ENCODE measurements at regions not wholly inside any gene's neighbourhood (a gene's known extent, or its start where the extent isn't known, plus 50 kb on each side); places are given as distances from the start of the nearest gene placed in this dataset.

- TF ChIP-seq, protein P1, sequence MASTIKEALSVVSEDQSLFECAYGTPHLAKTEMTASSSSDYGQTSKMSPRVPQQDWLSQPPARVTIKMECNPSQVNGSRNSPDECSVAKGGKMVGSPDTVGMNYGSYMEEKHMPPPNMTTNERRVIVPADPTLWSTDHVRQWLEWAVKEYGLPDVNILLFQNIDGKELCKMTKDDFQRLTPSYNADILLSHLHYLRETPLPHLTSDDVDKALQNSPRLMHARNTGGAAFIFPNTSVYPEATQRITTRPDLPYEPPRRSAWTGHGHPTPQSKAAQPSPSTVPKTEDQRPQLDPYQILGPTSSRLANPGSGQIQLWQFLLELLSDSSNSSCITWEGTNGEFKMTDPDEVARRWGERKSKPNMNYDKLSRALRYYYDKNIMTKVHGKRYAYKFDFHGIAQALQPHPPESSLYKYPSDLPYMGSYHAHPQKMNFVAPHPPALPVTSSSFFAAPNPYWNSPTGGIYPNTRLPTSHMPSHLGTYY (CRISPR knock-in tag; IDR thresholded peaks at IDR 0.05): no peak
- TF ChIP-seq IRF1 (CRISPR knock-in tag; IDR thresholded peaks at IDR 0.05): no peak
- TF ChIP-seq SMAD3 (CRISPR knock-in tag; IDR thresholded peaks at IDR 0.05; ENCODE audit: borderline replicate concordance): no peak
- TF ChIP-seq RORB (CRISPR knock-in tag; IDR thresholded peaks at IDR 0.05): no peak
- TF ChIP-seq, protein P2, sequence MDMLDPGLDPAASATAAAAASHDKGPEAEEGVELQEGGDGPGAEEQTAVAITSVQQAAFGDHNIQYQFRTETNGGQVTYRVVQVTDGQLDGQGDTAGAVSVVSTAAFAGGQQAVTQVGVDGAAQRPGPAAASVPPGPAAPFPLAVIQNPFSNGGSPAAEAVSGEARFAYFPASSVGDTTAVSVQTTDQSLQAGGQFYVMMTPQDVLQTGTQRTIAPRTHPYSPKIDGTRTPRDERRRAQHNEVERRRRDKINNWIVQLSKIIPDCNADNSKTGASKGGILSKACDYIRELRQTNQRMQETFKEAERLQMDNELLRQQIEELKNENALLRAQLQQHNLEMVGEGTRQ (CRISPR knock-in tag; IDR thresholded peaks at IDR 0.05): no peak
- no peak for TF ChIP-seq HMGA2 (CRISPR knock-in tag; IDR thresholded peaks at IDR 0.05)
- TF ChIP-seq, protein P3, sequence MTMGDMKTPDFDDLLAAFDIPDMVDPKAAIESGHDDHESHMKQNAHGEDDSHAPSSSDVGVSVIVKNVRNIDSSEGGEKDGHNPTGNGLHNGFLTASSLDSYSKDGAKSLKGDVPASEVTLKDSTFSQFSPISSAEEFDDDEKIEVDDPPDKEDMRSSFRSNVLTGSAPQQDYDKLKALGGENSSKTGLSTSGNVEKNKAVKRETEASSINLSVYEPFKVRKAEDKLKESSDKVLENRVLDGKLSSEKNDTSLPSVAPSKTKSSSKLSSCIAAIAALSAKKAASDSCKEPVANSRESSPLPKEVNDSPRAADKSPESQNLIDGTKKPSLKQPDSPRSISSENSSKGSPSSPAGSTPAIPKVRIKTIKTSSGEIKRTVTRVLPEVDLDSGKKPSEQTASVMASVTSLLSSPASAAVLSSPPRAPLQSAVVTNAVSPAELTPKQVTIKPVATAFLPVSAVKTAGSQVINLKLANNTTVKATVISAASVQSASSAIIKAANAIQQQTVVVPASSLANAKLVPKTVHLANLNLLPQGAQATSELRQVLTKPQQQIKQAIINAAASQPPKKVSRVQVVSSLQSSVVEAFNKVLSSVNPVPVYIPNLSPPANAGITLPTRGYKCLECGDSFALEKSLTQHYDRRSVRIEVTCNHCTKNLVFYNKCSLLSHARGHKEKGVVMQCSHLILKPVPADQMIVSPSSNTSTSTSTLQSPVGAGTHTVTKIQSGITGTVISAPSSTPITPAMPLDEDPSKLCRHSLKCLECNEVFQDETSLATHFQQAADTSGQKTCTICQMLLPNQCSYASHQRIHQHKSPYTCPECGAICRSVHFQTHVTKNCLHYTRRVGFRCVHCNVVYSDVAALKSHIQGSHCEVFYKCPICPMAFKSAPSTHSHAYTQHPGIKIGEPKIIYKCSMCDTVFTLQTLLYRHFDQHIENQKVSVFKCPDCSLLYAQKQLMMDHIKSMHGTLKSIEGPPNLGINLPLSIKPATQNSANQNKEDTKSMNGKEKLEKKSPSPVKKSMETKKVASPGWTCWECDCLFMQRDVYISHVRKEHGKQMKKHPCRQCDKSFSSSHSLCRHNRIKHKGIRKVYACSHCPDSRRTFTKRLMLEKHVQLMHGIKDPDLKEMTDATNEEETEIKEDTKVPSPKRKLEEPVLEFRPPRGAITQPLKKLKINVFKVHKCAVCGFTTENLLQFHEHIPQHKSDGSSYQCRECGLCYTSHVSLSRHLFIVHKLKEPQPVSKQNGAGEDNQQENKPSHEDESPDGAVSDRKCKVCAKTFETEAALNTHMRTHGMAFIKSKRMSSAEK (CRISPR knock-in tag; IDR thresholded peaks at IDR 0.05; ENCODE audit: borderline replicate concordance): no peak
- TF ChIP-seq NFATC4 (CRISPR knock-in tag; IDR thresholded peaks at IDR 0.05): no peak
- TF ChIP-seq ZNF396 (CRISPR knock-in tag; IDR thresholded peaks at IDR 0.05; ENCODE audit: borderline replicate concordance): no peak
- TF ChIP-seq ZNF423 (CRISPR knock-in tag; IDR thresholded peaks at IDR 0.05): no peak
- no peak for TF ChIP-seq ETV6 (CRISPR knock-in tag; IDR thresholded peaks at IDR 0.05)
- TF ChIP-seq, protein P4, sequence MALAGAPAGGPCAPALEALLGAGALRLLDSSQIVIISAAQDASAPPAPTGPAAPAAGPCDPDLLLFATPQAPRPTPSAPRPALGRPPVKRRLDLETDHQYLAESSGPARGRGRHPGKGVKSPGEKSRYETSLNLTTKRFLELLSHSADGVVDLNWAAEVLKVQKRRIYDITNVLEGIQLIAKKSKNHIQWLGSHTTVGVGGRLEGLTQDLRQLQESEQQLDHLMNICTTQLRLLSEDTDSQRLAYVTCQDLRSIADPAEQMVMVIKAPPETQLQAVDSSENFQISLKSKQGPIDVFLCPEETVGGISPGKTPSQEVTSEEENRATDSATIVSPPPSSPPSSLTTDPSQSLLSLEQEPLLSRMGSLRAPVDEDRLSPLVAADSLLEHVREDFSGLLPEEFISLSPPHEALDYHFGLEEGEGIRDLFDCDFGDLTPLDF (CRISPR knock-in tag; IDR thresholded peaks at IDR 0.05): no peak
Observed at GRCh38 chr16:79542237-79542774, 58.2 kb downstream of the MAF start (continued).

GRCh38 chr16:79540825-79541595 lies 59.5 kb downstream of the MAF start:
- H3K4me3 Mint-ChIP-seq: no peak overlapping the region
- no peaks in the 10 kb centered on the region for H3K27me3 Mint-ChIP-seq (ENCODE audit: low read depth)
- no peaks in the 10 kb centered on the region for H3K4me1 Mint-ChIP-seq
- DNase-seq (ENCODE audit: low spot score): no peak
- peaks cover 7% of the 10 kb centered on the region for H3K9me3 Mint-ChIP-seq
- no peak overlapping the region for H3K27ac Mint-ChIP-seq
- POLR2A ChIA-PET: interaction anchor here (0.6 kb wide), 1 partner anchor 22 kb away, joined by 5 read pairs; no protein-coding TSS in a partner anchor
- no peak for ATAC-seq
- CTCF ChIA-PET: no interaction called here
- H3K36me3 Mint-ChIP-seq: no peaks in the 10 kb centered on the region
- TF ChIP-seq RORB (CRISPR knock-in tag; IDR thresholded peaks at IDR 0.05) (no peak), PRDM15 (CRISPR knock-in tag; IDR thresholded peaks at IDR 0.05) (no peak), PREB (CRISPR knock-in tag; IDR thresholded peaks at IDR 0.05; ENCODE audit: borderline replicate concordance) (no peak), ZBTB21 (CRISPR knock-in tag; IDR thresholded peaks at IDR 0.05; ENCODE audit: borderline replicate concordance) (no peak), NR3C1 (CRISPR knock-in tag; conservative IDR thresholded peaks at IDR 0.05; ENCODE audit: low read depth) (no peak), SOX15 (CRISPR knock-in tag; IDR thresholded peaks at IDR 0.05) (no peak), JUN (CRISPR knock-in tag; IDR thresholded peaks at IDR 0.05) (no peak), ESRRA (CRISPR knock-in tag; IDR thresholded peaks at IDR 0.05; ENCODE audit: borderline replicate concordance) (no peak), FOXP1 (CRISPR knock-in tag; IDR thresholded peaks at IDR 0.05; ENCODE audit: borderline replicate concordance) (no peak)
- TF ChIP-seq, protein P1 (CRISPR knock-in tag; IDR thresholded peaks at IDR 0.05): no peak
